22Rv1 (cell line): ENCODE measurements at regions not wholly inside any gene's neighbourhood (a gene's known extent, or its start where the extent isn't known, plus 50 kb on each side); places are given as distances from the start of the nearest gene placed in this dataset.

Experiments used
- H3K27ac ChIP-seq: fragments of 450-650 bp; 2 replicates; pipeline ENCODE4 v1.5.1; 2017
- CTCF ChIP-seq: fragments of 450-650 bp; IDR thresholded peaks from 2 replicates; pipeline ENCODE4 v1.5.1; 2017; ENCODE audit warnings: mild to moderate bottlenecking
- ZFX ChIP-seq: fragments of 450-650 bp; IDR thresholded peaks from 2 replicates; pipeline ENCODE4 v1.6.1; 2017; ENCODE audit warnings: antibody characterized with exemption, borderline replicate concordance

GRCh38 chr2:183604065-183604464 is 479.8 kb downstream of the NUP35 start:
- TF ChIP-seq CTCF = no peak
- no peak for TF ChIP-seq ZFX
- H3K27ac ChIP-seq = no peak overlapping the region

- H3K27ac ChIP-seq = no peak overlapping the region
- no peak for TF ChIP-seq CTCF
- TF ChIP-seq ZFX = no peak
Observed at GRCh38 chr2:183605440-183605839, 481.2 kb downstream of the NUP35 start.

GRCh38 chr2:183606022-183606717 is 481.9 kb downstream of the NUP35 start:
- no peak overlapping the region for H3K27ac ChIP-seq
- TF ChIP-seq ZFX = no peak
- no peak for TF ChIP-seq CTCF

- H3K27ac ChIP-seq = no peak overlapping the region
- no peak for TF ChIP-seq ZFX
- no peak for TF ChIP-seq CTCF
Observed at GRCh38 chr2:183606718-183607085, 482.5 kb downstream of the NUP35 start.

- TF ChIP-seq CTCF (no peak), ZFX (no peak)
- H3K27ac ChIP-seq = no peak overlapping the region
Observed at GRCh38 chr2:183607995-183608394, 483.8 kb downstream of the NUP35 start.

- no peak for TF ChIP-seq CTCF
- TF ChIP-seq ZFX = no peak
- H3K27ac ChIP-seq = no peak overlapping the region
Observed at GRCh38 chr2:183608747-183609146, 484.5 kb downstream of the NUP35 start.

- TF ChIP-seq ZFX (no peak), CTCF (no peak)
- H3K27ac ChIP-seq = no peak overlapping the region
Observed at GRCh38 chr2:183610724-183611123, 486.5 kb downstream of the NUP35 start.
